Astrocyte (in vitro differentiated cells and primary cell): ENCODE measurements at regions not wholly inside any gene's neighbourhood (a gene's known extent, or its start where the extent isn't known, plus 50 kb on each side); places are given as distances from the start of the nearest gene placed in this dataset.
A peak's percentile ranks its signal among the peaks of the same experiment; 100 is the strongest.
"Not testable (repeated sequence)": the region's sequence is repeated elsewhere in the genome, so short reads cannot be mapped to it uniquely, and the experiment has no call there.

Experiments
- DNase-seq: peaks from one replicate; pipeline ENCODE4 v3.0.0-alpha.2; 2010; ENCODE audit warnings: low read depth
- FAIRE-seq: peaks from 2 replicates; lab custom pipeline; 2011; peaks lifted over from hg19 to GRCh38; lab: Jason Lieb, UNC
- H2AFZ ChIP-seq: 2 replicates; pipeline ENCODE4 v1.6.0; 2012; ENCODE audit warnings: low read depth, low read length, inconsistent platforms
- H3K27ac ChIP-seq: 2 replicates; pipeline ENCODE4 v1.5.1; 2011; ENCODE audit warnings: low read depth, low read length, inconsistent platforms
- H3K27me3 ChIP-seq: 2 replicates; pipeline ENCODE4 v1.6.0; 2011; ENCODE audit warnings: low read length, inconsistent platforms; ENCODE audit not compliant: insufficient read depth
- H3K36me3 ChIP-seq: 2 replicates; pipeline ENCODE4 v1.5.1; 2011; ENCODE audit warnings: low read length, inconsistent platforms; ENCODE audit not compliant: insufficient read depth
- H3K4me1 ChIP-seq: 2 replicates; pipeline ENCODE4 v1.5.1; 2011; ENCODE audit warnings: low read length, inconsistent platforms; ENCODE audit not compliant: insufficient read depth
- H3K4me2 ChIP-seq: 2 replicates; pipeline ENCODE4 v1.6.0; 2012; ENCODE audit warnings: low read length, inconsistent platforms
- H3K4me3 ChIP-seq: 2 replicates; pipeline ENCODE4 v1.5.1; 2011; ENCODE audit warnings: low read depth, mild to moderate bottlenecking, low read length, inconsistent platforms; ENCODE audit not compliant: insufficient read depth
- H3K79me2 ChIP-seq: 2 replicates; pipeline ENCODE4 v1.6.0; 2012; ENCODE audit warnings: mild to moderate bottlenecking, low read length, inconsistent platforms; ENCODE audit not compliant: insufficient read depth
- H3K9ac ChIP-seq: 2 replicates; pipeline ENCODE4 v1.6.0; 2012; ENCODE audit warnings: mild to moderate bottlenecking, low read length, inconsistent platforms
- H3K9me3 ChIP-seq: 2 replicates; pipeline ENCODE4 v1.5.1; 2012; ENCODE audit warnings: low read depth, mild to moderate bottlenecking, low read length, inconsistent platforms; ENCODE audit not compliant: insufficient read depth
- H4K20me1 ChIP-seq: 2 replicates; pipeline ENCODE4 v1.6.0; 2012; ENCODE audit warnings: low read length, inconsistent platforms; ENCODE audit not compliant: insufficient read depth
- H3K27ac Mint-ChIP-seq: one replicate; pipeline ENCODE4 v1.8.0; 2021; ENCODE audit warnings: mild to moderate bottlenecking, mixed read lengths; ENCODE audit not compliant: unreplicated experiment
- H3K27me3 Mint-ChIP-seq: one replicate; pipeline ENCODE4 v1.8.0; 2021; ENCODE audit warnings: low read depth, mixed read lengths; ENCODE audit not compliant: unreplicated experiment
- H3K36me3 Mint-ChIP-seq: one replicate; pipeline ENCODE4 v1.8.0; 2021; ENCODE audit warnings: low read depth, mixed read lengths; ENCODE audit not compliant: unreplicated experiment
- H3K4me1 Mint-ChIP-seq: one replicate; pipeline ENCODE4 v1.8.0; 2021; ENCODE audit warnings: low read depth, mixed read lengths; ENCODE audit not compliant: unreplicated experiment
- H3K4me3 Mint-ChIP-seq: one replicate; pipeline ENCODE4 v1.8.0; 2021; ENCODE audit warnings: mild to moderate bottlenecking, moderate library complexity, mixed read lengths; ENCODE audit not compliant: unreplicated experiment
- H3K9me3 Mint-ChIP-seq: one replicate; pipeline ENCODE4 v1.8.0; 2021; ENCODE audit warnings: mild to moderate bottlenecking, mixed read lengths; ENCODE audit not compliant: unreplicated experiment
- CTCF ChIP-seq: IDR thresholded peaks from 2 replicates; pipeline ENCODE4 v1.5.1; 2011; ENCODE audit warnings: low read depth, mild to moderate bottlenecking, inconsistent platforms, low read length, moderate library complexity; ENCODE audit not compliant: insufficient read depth
- EZH2 ChIP-seq: IDR thresholded peaks from 2 replicates; pipeline ENCODE4 v1.6.1; 2012; ENCODE audit warnings: mild to moderate bottlenecking, low read length, inconsistent platforms; ENCODE audit not compliant: insufficient read depth

GRCh38 chr15:95196176-95196915 is 965.0 kb downstream of the MCTP2 start:
- Mint-ChIP-seq H3K4me1 (no peaks in the 10 kb centered on the region), H3K27me3 (peaks cover 1% of the 10 kb centered on the region), H3K9me3 (peaks cover 6% of the 10 kb centered on the region), H3K36me3 (no peaks in the 10 kb centered on the region), H3K27ac (no peak overlapping the region), H3K4me3 (no peak overlapping the region)
- Histone ChIP-seq H3K36me3 (no peaks in the 10 kb centered on the region), H3K4me2 (no peak overlapping the region), H2AFZ (no peak overlapping the region), H3K27me3 (no peaks in the 10 kb centered on the region), H3K9me3 (no peaks in the 10 kb centered on the region), H3K4me1 (no peaks in the 10 kb centered on the region), H3K27ac (no peak overlapping the region), H3K79me2 (no peaks in the 10 kb centered on the region), H4K20me1 (no peaks in the 10 kb centered on the region), H3K9ac (no peak overlapping the region), H3K4me3 (no peak overlapping the region)
- DNase-seq (peak; percentile 26), FAIRE-seq (no peak)
- TF ChIP-seq CTCF (no peak), EZH2 (no peak)

GRCh38 chr15:95202569-95203349 is 971.4 kb downstream of the MCTP2 start:
- Histone ChIP-seq H3K9me3 (no peaks in the 10 kb centered on the region), H3K36me3 (no peaks in the 10 kb centered on the region), H3K79me2 (no peaks in the 10 kb centered on the region), H3K4me3 (no peak overlapping the region), H3K4me2 (no peak overlapping the region), H4K20me1 (no peaks in the 10 kb centered on the region), H2AFZ (no peak overlapping the region), H3K9ac (no peak overlapping the region), H3K27ac (no peak overlapping the region), H3K4me1 (no peaks in the 10 kb centered on the region), H3K27me3 (no peaks in the 10 kb centered on the region)
- Mint-ChIP-seq H3K36me3 (no peaks in the 10 kb centered on the region), H3K4me1 (no peaks in the 10 kb centered on the region), H3K9me3 (peaks cover 18% of the 10 kb centered on the region), H3K4me3 (no peak overlapping the region), H3K27me3 (no peaks in the 10 kb centered on the region), H3K27ac (no peak overlapping the region)
- no peak for TF ChIP-seq EZH2
- TF ChIP-seq CTCF, result no peak
- FAIRE-seq, result no peak
- DNase-seq, result peak; percentile 30

GRCh38 chr15:95205077-95205476 is 973.7 kb downstream of the MCTP2 start:
- H3K9me3 Mint-ChIP-seq, result peaks cover 21% of the 10 kb centered on the region
- Histone ChIP-seq H3K4me1 (no peaks in the 10 kb centered on the region), H2AFZ (no peak overlapping the region), H3K4me3 (no peak overlapping the region), H3K79me2 (no peaks in the 10 kb centered on the region), H3K9ac (no peak overlapping the region), H3K27ac (no peak overlapping the region), H3K9me3 (no peaks in the 10 kb centered on the region), H4K20me1 (no peaks in the 10 kb centered on the region), H3K36me3 (no peaks in the 10 kb centered on the region), H3K27me3 (no peaks in the 10 kb centered on the region), H3K4me2 (no peak overlapping the region)
- no peak overlapping the region for H3K4me3 Mint-ChIP-seq
- TF ChIP-seq CTCF (no peak), EZH2 (no peak)
- FAIRE-seq, result no peak
- H3K4me1 Mint-ChIP-seq, result no peaks in the 10 kb centered on the region
- no peak for DNase-seq
- no peaks in the 10 kb centered on the region for H3K27me3 Mint-ChIP-seq
- H3K36me3 Mint-ChIP-seq, result no peaks in the 10 kb centered on the region
- H3K27ac Mint-ChIP-seq, result no peak overlapping the region

- not testable (repeated sequence) for DNase-seq, H2AFZ ChIP-seq, H3K4me1 Mint-ChIP-seq, H3K9ac ChIP-seq, H3K4me1 ChIP-seq, H3K27ac ChIP-seq, H4K20me1 ChIP-seq, H3K4me3 Mint-ChIP-seq, H3K9me3 ChIP-seq, H3K27me3 Mint-ChIP-seq, H3K36me3 ChIP-seq, H3K27me3 ChIP-seq, H3K27ac Mint-ChIP-seq, H3K79me2 ChIP-seq, H3K4me2 ChIP-seq, H3K36me3 Mint-ChIP-seq, H3K4me3 ChIP-seq, FAIRE-seq
- peaks cover 16% of the 10 kb centered on the region for H3K9me3 Mint-ChIP-seq
Measured at GRCh38 chr15:95205830-95206229, 974.5 kb downstream of the MCTP2 start.
